HCT116 (cell line): ENCODE measurements at regions not wholly inside any gene's neighbourhood (a gene's known extent, or its start where the extent isn't known, plus 50 kb on each side); places are given as distances from the start of the nearest gene placed in this dataset.

ENCODE experiments used
- CTCF ChIP-seq, 3 experiments: fragments of 200-600 bp in 1 of 3; sonication (generic) in 1 of 3; IDR thresholded peaks in 2 of 3; conservative IDR thresholded peaks in 1 of 3; 2 replicates each; pipeline ENCODE4 v1.5.1; 2012 to 2017; ENCODE audit warnings: low read depth in 2 of 3, low read length in 2 of 3, antibody characterized with exemption in 1 of 3, borderline replicate concordance in 1 of 3, control low read depth in 1 of 3, mild to moderate bottlenecking in 1 of 3, mixed read lengths in 1 of 3, mixed run types in 1 of 3, moderate library complexity in 1 of 3; ENCODE audit not compliant: insufficient read depth in 1 of 3
- ELF1 ChIP-seq: IDR thresholded peaks from 2 replicates; pipeline ENCODE4 v1.6.1; 2012; ENCODE audit warnings: low read depth, borderline replicate concordance
- EZH2 ChIP-seq: fragments of 200-600 bp; sonication (generic); IDR thresholded peaks from 2 replicates; pipeline ENCODE4 v1.6.1; 2017; ENCODE audit warnings: antibody characterized with exemption, mixed run types
- YY1 ChIP-seq: IDR thresholded peaks from 2 replicates; pipeline ENCODE4 v1.6.1; 2011; ENCODE audit warnings: low read length, low read depth, moderate library complexity, mild to moderate bottlenecking; ENCODE audit not compliant: insufficient replicate concordance; ENCODE audit errors: extremely low read depth

DNA sequence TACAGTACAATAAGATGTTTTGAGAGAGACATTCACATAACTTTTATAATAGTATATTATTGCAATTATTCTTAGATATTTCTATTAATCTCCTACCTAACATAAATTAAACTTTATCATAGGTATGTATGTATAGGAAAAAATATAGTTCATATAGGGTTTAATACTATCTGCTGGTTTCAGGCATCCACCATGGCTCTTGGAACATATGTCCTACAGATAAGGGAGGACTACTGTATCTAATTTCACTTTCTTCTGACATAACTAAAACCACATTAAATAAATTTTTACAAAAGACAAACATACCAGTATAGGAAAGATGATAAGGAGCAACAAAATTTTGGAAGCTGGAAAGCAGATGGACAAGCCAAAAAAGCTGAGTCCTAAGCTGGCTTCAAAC lies 67.9 kb upstream of the TMEM17 start:
- TF ChIP-seq YY1 (no peak), CTCF (IDR thresholded peaks at IDR 0.05 in 2 of 3, conservative IDR thresholded peaks at IDR 0.05 in 1 of 3; ENCODE audit: borderline replicate concordance in 1 of 3, insufficient read depth in 1 of 3, low read depth in 2 of 3, low read length in 2 of 3) (no peak), EZH2 (no peak), ELF1 (no peak)
